ENCODE measurements at regions not wholly inside any gene's neighbourhood (a gene's known extent, or its start where the extent isn't known, plus 50 kb on each side); places are given as distances from the start of the nearest gene placed in this dataset.

- TF ChIP-seq ZFP3 (CRISPR knock-in tag; IDR thresholded peaks at IDR 0.05) (no peak), ZNF565 (CRISPR knock-in tag; conservative IDR thresholded peaks at IDR 0.05; ENCODE audit: low read depth) (no peak), CSDC2 (CRISPR knock-in tag; IDR thresholded peaks at IDR 0.05) (no peak), ARNTL (CRISPR knock-in tag; IDR thresholded peaks at IDR 0.05; ENCODE audit: borderline replicate concordance, low read depth) (no peak), TOX (CRISPR knock-in tag; IDR thresholded peaks at IDR 0.05; ENCODE audit: borderline replicate concordance) (no peak), ISL1 (CRISPR knock-in tag; IDR thresholded peaks at IDR 0.05) (no peak), RARB (CRISPR knock-in tag; IDR thresholded peaks at IDR 0.05) (no peak), ZNF70 (CRISPR knock-in tag; IDR thresholded peaks at IDR 0.05) (no peak), SNAI2 (CRISPR knock-in tag; IDR thresholded peaks at IDR 0.05) (no peak), ZNF8 (CRISPR knock-in tag; IDR thresholded peaks at IDR 0.05) (no peak), CSRNP3 (CRISPR knock-in tag; IDR thresholded peaks at IDR 0.05) (no peak)
- TF ChIP-seq, protein P1, sequence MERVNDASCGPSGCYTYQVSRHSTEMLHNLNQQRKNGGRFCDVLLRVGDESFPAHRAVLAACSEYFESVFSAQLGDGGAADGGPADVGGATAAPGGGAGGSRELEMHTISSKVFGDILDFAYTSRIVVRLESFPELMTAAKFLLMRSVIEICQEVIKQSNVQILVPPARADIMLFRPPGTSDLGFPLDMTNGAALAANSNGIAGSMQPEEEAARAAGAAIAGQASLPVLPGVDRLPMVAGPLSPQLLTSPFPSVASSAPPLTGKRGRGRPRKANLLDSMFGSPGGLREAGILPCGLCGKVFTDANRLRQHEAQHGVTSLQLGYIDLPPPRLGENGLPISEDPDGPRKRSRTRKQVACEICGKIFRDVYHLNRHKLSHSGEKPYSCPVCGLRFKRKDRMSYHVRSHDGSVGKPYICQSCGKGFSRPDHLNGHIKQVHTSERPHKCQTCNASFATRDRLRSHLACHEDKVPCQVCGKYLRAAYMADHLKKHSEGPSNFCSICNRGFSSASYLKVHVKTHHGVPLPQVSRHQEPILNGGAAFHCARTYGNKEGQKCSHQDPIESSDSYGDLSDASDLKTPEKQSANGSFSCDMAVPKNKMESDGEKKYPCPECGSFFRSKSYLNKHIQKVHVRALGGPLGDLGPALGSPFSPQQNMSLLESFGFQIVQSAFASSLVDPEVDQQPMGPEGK (CRISPR knock-in tag; IDR thresholded peaks at IDR 0.05; ENCODE audit: borderline replicate concordance), result no peak
Measured at GRCh38 chrX:4263030-4263803, 549.8 kb upstream of the PRKX start.
